H9 (cell line): ENCODE measurements at regions not wholly inside any gene's neighbourhood (a gene's known extent, or its start where the extent isn't known, plus 50 kb on each side); places are given as distances from the start of the nearest gene placed in this dataset.

Source experiments
- DNase-seq: peaks from one replicate; pipeline ENCODE4 v3.0.0-alpha.2; 2017
- H2AFZ ChIP-seq: one replicate; pipeline ENCODE4 v1.6.1; 2013; ENCODE audit warnings: mild to moderate bottlenecking, low read length, control low read depth, moderate library complexity
- H2AK5ac ChIP-seq: 2 replicates; pipeline ENCODE4 v1.6.1; 2013; ENCODE audit warnings: low read length, control low read depth, mixed read lengths; ENCODE audit not compliant: insufficient read length
- H2BK120ac ChIP-seq: one replicate; pipeline ENCODE4 v1.6.1; 2013; ENCODE audit warnings: low read depth, mild to moderate bottlenecking, low read length, control low read depth, inconsistent platforms; ENCODE audit not compliant: poor library complexity, severe bottlenecking
- H2BK12ac ChIP-seq: 2 replicates; pipeline ENCODE4 v1.6.1; 2013; ENCODE audit warnings: low read length, control low read depth, mixed read lengths, low read depth; ENCODE audit not compliant: insufficient read length
- H2BK15ac ChIP-seq: 2 replicates; pipeline ENCODE4 v1.6.1; 2013; ENCODE audit warnings: low read depth, low read length, control low read depth
- H2BK20ac ChIP-seq: one replicate; pipeline ENCODE4 v1.6.1; 2013; ENCODE audit warnings: low read depth, mild to moderate bottlenecking, low read length, control low read depth, inconsistent platforms; ENCODE audit not compliant: poor library complexity, severe bottlenecking
- H2BK5ac ChIP-seq: 2 replicates; pipeline ENCODE4 v1.6.1; 2013; ENCODE audit warnings: low read length, control low read depth, mixed read lengths; ENCODE audit not compliant: insufficient read length
- H3K14ac ChIP-seq: 2 replicates; pipeline ENCODE4 v1.6.1; 2013; ENCODE audit warnings: low read length, control low read depth; ENCODE audit not compliant: insufficient read depth
- H3K18ac ChIP-seq: 2 replicates; pipeline ENCODE4 v1.6.1; 2013; ENCODE audit warnings: low read depth, mild to moderate bottlenecking, mixed read lengths, low read length, control low read depth; ENCODE audit not compliant: insufficient read length
- H3K23ac ChIP-seq: 2 replicates; pipeline ENCODE4 v1.6.1; 2013; ENCODE audit warnings: low read length, control low read depth, mixed read lengths, low read depth; ENCODE audit not compliant: insufficient read length
- H3K23me2 ChIP-seq: 2 replicates; pipeline ENCODE4 v1.6.1; 2013; ENCODE audit warnings: low read depth, mild to moderate bottlenecking, mixed read lengths, low read length, control low read depth; ENCODE audit not compliant: insufficient read length, poor library complexity, severe bottlenecking
- H3K27ac ChIP-seq: 2 replicates; pipeline ENCODE4 v1.5.1; 2013; ENCODE audit warnings: low read length, control low read depth, mixed read lengths, low read depth; ENCODE audit not compliant: insufficient read length
- H3K27me3 ChIP-seq: 2 replicates; pipeline ENCODE4 v1.6.1; 2013; ENCODE audit warnings: low read length, control low read depth, inconsistent platforms; ENCODE audit not compliant: insufficient read depth
- H3K4ac ChIP-seq: 2 replicates; pipeline ENCODE4 v1.6.1; 2013; ENCODE audit warnings: low read depth, mild to moderate bottlenecking, control low read depth, inconsistent platforms, low read length, moderate library complexity
- H3K4me1 ChIP-seq: 2 replicates; pipeline ENCODE4 v1.6.1; 2013; ENCODE audit warnings: low read length, control low read depth, inconsistent platforms; ENCODE audit not compliant: insufficient read depth
- H3K4me2 ChIP-seq: 2 replicates; pipeline ENCODE4 v1.6.1; 2013; ENCODE audit warnings: low read length, control low read depth, mixed read lengths; ENCODE audit not compliant: insufficient read length, insufficient read depth
- H3K56ac ChIP-seq: 2 replicates; pipeline ENCODE4 v1.6.1; 2013; ENCODE audit warnings: low read depth, mild to moderate bottlenecking, mixed read lengths, low read length, control low read depth; ENCODE audit not compliant: insufficient read length
- H3K79me1 ChIP-seq: 2 replicates; pipeline ENCODE4 v1.6.1; 2013; ENCODE audit warnings: low read depth, mild to moderate bottlenecking, moderate library complexity, low read length, control low read depth, inconsistent platforms; ENCODE audit not compliant: insufficient read depth, poor library complexity, severe bottlenecking
- H3K79me2 ChIP-seq: 2 replicates; pipeline ENCODE4 v1.6.1; 2013; ENCODE audit warnings: low read length, control low read depth, inconsistent platforms; ENCODE audit not compliant: insufficient read depth
- H3K9ac ChIP-seq: 2 replicates; pipeline ENCODE4 v1.6.1; 2013; ENCODE audit warnings: low read length, control low read depth, mixed read lengths; ENCODE audit not compliant: insufficient read length; ENCODE audit errors: extremely low read depth
- H3K9me3 ChIP-seq: one replicate; pipeline ENCODE4 v1.6.1; 2013; ENCODE audit warnings: low read depth, low read length, inconsistent platforms; ENCODE audit not compliant: control insufficient read depth
- H3T11ph ChIP-seq: one replicate; pipeline ENCODE4 v1.6.1; 2013; ENCODE audit warnings: mild to moderate bottlenecking, low read length, control low read depth, inconsistent platforms
- H4K20me1 ChIP-seq: one replicate; pipeline ENCODE4 v1.6.1; 2013; ENCODE audit not compliant: control insufficient read depth, insufficient read length, insufficient read depth
- H4K5ac ChIP-seq: 2 replicates; pipeline ENCODE4 v1.6.1; 2013; ENCODE audit warnings: low read depth, mild to moderate bottlenecking, mixed read lengths, low read length, control low read depth; ENCODE audit not compliant: insufficient read length
- H4K8ac ChIP-seq: replicated peaks from 2 replicates; pipeline ENCODE4 v1.6.1; 2013; ENCODE audit warnings: low read length, control low read depth, mixed read lengths, low read depth; ENCODE audit not compliant: insufficient read length
- H4K91ac ChIP-seq: 2 replicates; pipeline ENCODE4 v1.6.1; 2013; ENCODE audit warnings: low read depth, mild to moderate bottlenecking, moderate library complexity, mixed read lengths, low read length, control low read depth; ENCODE audit not compliant: insufficient read length
- H3K27ac Mint-ChIP-seq, 3 experiments: 2 replicates in 2 of 3; 3 replicates in 1 of 3; pipeline ENCODE4 v1.8.0; 2020 to 2021; ENCODE audit warnings: mixed read lengths in 3 of 3, mild to moderate bottlenecking in 1 of 3, moderate library complexity in 1 of 3
- H3K27me3 Mint-ChIP-seq: 2 replicates; pipeline ENCODE4 v1.8.0; 2021; ENCODE audit warnings: low read depth, mild to moderate bottlenecking, moderate library complexity, mixed read lengths
- H3K36me3 Mint-ChIP-seq, 3 experiments: 2 replicates in 2 of 3; 3 replicates in 1 of 3; pipeline ENCODE4 v1.8.0; 2020 to 2021; ENCODE audit warnings: low read depth in 3 of 3, mixed read lengths in 3 of 3; ENCODE audit not compliant: insufficient read depth in 1 of 3
- H3K4me1 Mint-ChIP-seq, 2 experiments: 2 replicates each; pipeline ENCODE4 v1.8.0; 2020; ENCODE audit warnings: mixed read lengths in 2 of 2
- H3K4me3 Mint-ChIP-seq, 2 experiments: 2 replicates in 1 of 2; 3 replicates in 1 of 2; pipeline ENCODE4 v1.8.0; 2020 to 2021; ENCODE audit warnings: mild to moderate bottlenecking in 2 of 2, mixed read lengths in 2 of 2, moderate library complexity in 1 of 2
- H3K9me3 Mint-ChIP-seq, 2 experiments: 2 replicates in 1 of 2; 3 replicates in 1 of 2; pipeline ENCODE4 v1.8.0; 2020; ENCODE audit warnings: mild to moderate bottlenecking in 2 of 2, mixed read lengths in 2 of 2, moderate library complexity in 1 of 2
- CTCF ChIP-seq: fragments of 200-600 bp; sonication (generic); conservative IDR thresholded peaks from 3 replicates; pipeline ENCODE4 v1.8.0; 2021; ENCODE audit warnings: antibody characterized with exemption, mild to moderate bottlenecking
- WGBS: extraction: QIAGEN DNeasy Blood & Tissue Kit; methylation state at CpG from one replicate; pipeline ENCODE4 v1.1.7; 2013; ENCODE audit warnings: missing lambda C conversion rate, low lambda C conversion rate, mixed read lengths; ENCODE audit not compliant: insufficient read length; ENCODE audit errors: extremely low coverage; 5-methylcytosine and 5-hydroxymethylcytosine counted together

- Histone ChIP-seq H4K5ac (no peak overlapping the region), H3K23ac (no peak overlapping the region), H2BK12ac (no peak overlapping the region), H3K9ac (no peak overlapping the region), H3K4me1 (no peaks in the 10 kb centered on the region), H3K4me2 (no peak overlapping the region), H3K27me3 (no peaks in the 10 kb centered on the region), H3T11ph (no peak overlapping the region), H4K8ac (no peak overlapping the region), H3K4ac (no peak overlapping the region), H3K27ac (no peak overlapping the region), H2AK5ac (no peak overlapping the region), H4K20me1 (no peaks in the 10 kb centered on the region), H3K79me2 (no peaks in the 10 kb centered on the region), H2BK20ac (no peak overlapping the region), H2AFZ (no peak overlapping the region), H4K91ac (no peak overlapping the region), H3K23me2 (no peaks in the 10 kb centered on the region), H2BK5ac (no peak overlapping the region), H2BK15ac (no peak overlapping the region), H3K9me3 (peaks cover 14% of the 10 kb centered on the region), H3K56ac (no peak overlapping the region), H3K79me1 (no peaks in the 10 kb centered on the region), H3K14ac (no peak overlapping the region), H3K18ac (no peak overlapping the region), H2BK120ac (no peak overlapping the region)
- Mint-ChIP-seq H3K27me3 (no peaks in the 10 kb centered on the region), H3K27ac (no peak overlapping the region), H3K4me3 (no peak overlapping the region), H3K36me3 (peaks cover 22 to 35% (median 26%) of the 10 kb centered on the region in 3 experiments), H3K4me1 (peaks cover 4% of the 10 kb centered on the region in 2 experiments; a peak in 3 of 4 replicates), H3K9me3 (peaks cover 28 to 35% of the 10 kb centered on the region in 2 experiments)
- no peak for DNase-seq
- no CpG with 5 or more reads among the region's 1 CpG for WGBS
- TF ChIP-seq CTCF = no peak
Observed at GRCh38 chr6:140018588-140018987, 644.1 kb upstream of the CITED2 start.
